ENCODE measurements at regions not wholly inside any gene's neighbourhood (a gene's known extent, or its start where the extent isn't known, plus 50 kb on each side); places are given as distances from the start of the nearest gene placed in this dataset.

DNA sequence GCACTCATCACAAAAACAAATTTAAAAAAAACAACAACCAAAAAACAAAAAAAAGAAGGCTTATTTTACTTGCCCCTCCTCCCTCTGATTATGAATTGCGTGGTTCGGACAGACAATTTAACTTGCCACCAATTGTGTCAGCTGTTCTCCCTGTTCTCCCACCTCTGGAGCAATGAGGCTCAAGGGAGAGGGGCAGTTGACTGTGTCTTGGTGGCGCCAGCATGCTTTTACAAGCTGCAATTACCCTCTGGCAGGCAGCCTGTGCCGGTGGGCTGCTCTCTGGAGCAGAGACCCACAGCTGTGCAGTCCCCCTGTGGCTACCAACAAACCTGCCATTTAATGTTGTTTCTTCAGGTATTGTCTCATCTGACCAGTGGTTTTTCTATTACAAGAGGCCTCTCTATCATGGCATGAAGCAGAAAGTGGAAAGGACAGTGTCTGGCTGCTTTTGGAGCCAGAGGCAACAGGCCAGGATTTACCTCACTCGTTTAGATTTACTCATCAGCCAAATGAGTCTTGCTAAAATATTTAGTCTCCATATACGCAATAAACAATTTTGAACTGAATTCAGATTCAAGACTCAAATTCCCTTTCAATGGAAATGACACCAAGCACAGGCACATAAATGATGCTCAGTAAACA lies 192.0 kb upstream of the TPRG1 start:
- TF ChIP-seq, protein P1, sequence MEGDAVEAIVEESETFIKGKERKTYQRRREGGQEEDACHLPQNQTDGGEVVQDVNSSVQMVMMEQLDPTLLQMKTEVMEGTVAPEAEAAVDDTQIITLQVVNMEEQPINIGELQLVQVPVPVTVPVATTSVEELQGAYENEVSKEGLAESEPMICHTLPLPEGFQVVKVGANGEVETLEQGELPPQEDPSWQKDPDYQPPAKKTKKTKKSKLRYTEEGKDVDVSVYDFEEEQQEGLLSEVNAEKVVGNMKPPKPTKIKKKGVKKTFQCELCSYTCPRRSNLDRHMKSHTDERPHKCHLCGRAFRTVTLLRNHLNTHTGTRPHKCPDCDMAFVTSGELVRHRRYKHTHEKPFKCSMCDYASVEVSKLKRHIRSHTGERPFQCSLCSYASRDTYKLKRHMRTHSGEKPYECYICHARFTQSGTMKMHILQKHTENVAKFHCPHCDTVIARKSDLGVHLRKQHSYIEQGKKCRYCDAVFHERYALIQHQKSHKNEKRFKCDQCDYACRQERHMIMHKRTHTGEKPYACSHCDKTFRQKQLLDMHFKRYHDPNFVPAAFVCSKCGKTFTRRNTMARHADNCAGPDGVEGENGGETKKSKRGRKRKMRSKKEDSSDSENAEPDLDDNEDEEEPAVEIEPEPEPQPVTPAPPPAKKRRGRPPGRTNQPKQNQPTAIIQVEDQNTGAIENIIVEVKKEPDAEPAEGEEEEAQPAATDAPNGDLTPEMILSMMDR (IDR thresholded peaks at IDR 0.05) = no peak
- TF ChIP-seq POLR2A (IDR thresholded peaks at IDR 0.05; ENCODE audit: low read depth) (no peak), POLR2AphosphoS5 (IDR thresholded peaks at IDR 0.05) (no peak)

All from esophagus muscularis mucosa (tissue), 3 donors.